GM12872 (cell line): ENCODE measurements at regions not wholly inside any gene's neighbourhood (a gene's known extent, or its start where the extent isn't known, plus 50 kb on each side); places are given as distances from the start of the nearest gene placed in this dataset.

Experiments used
- TF ChIP-seq, protein P1 (sequence below): IDR thresholded peaks from 3 replicates; pipeline ENCODE4 v1.5.1; 2011; ENCODE audit warnings: low read depth, mild to moderate bottlenecking, low read length, moderate library complexity; ENCODE audit not compliant: insufficient read depth

GRCh38 chr17:45640141-45640850, 143.8 kb upstream of the CRHR1 start:
- TF ChIP-seq, protein P1, sequence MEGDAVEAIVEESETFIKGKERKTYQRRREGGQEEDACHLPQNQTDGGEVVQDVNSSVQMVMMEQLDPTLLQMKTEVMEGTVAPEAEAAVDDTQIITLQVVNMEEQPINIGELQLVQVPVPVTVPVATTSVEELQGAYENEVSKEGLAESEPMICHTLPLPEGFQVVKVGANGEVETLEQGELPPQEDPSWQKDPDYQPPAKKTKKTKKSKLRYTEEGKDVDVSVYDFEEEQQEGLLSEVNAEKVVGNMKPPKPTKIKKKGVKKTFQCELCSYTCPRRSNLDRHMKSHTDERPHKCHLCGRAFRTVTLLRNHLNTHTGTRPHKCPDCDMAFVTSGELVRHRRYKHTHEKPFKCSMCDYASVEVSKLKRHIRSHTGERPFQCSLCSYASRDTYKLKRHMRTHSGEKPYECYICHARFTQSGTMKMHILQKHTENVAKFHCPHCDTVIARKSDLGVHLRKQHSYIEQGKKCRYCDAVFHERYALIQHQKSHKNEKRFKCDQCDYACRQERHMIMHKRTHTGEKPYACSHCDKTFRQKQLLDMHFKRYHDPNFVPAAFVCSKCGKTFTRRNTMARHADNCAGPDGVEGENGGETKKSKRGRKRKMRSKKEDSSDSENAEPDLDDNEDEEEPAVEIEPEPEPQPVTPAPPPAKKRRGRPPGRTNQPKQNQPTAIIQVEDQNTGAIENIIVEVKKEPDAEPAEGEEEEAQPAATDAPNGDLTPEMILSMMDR, result peak; percentile 99

GRCh38 chr17:45641541-45641940, 142.6 kb upstream of the CRHR1 start:
- TF ChIP-seq, protein P1, result no peak

GRCh38 chr17:45643591-45643990, 140.5 kb upstream of the CRHR1 start:
- TF ChIP-seq, protein P1, result no peak

DNA sequence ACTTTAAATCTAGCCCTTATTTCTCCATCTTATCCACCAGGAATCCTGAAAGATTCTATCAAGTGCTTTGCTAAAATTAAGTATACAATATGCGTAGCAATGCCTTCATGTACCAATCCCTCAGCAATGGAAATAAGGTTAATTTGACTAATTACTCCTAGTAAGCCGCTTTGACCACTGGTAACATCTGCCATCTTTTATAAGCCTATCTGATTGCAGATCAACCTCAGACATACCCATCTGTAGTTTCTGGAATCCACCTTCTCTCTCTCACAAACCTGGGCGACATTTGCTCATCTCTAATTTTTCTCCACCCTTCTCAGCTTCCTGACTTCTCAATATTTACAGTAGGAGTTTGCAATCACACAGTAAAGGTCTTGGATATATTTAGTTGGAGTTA, 138.8 kb upstream of the CRHR1 start:
- TF ChIP-seq, protein P1, result no peak

DNA sequence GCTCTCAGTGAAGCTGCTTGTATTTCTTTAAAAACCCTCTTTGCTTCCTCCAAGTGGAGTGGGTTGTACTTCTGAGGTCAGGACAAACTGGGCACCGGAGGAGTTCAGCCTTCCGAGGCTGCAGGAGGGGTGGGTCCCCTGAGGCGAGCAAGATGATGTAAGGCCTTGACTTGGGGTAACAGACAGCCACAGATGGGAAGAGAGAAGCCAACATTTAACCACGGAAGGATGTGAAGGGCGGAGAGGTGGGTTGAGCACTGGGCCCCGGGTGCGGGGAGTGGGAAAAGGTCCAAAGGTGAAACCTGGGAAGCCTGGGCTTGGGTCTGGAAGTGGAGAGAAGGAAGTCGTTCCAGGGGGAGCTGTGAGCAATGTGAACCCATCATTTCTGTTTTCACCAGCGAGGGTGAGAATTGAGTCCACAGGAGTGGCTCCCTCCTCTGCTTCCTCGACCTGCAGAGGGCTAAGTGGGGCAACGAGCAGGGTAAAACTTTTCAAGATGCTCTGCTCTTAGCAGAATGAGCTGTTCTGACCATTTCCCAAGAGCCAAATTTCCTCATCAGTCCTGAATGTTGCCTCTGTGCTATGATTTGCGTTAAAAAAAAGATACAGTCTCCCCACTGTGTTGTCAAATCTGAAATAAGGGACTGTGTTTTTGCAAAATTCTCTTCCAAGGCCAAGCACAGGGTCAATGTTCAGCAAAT, 137.7 kb upstream of the CRHR1 start:
- TF ChIP-seq, protein P1, result no peak

- TF ChIP-seq, protein P1, result peak; percentile 32; the same call in 1 of the 3 replicates
Observed at GRCh38 chr17:45648642-45649041, 135.5 kb upstream of the CRHR1 start.

GRCh38 chr17:45649796-45650195, 134.3 kb upstream of the CRHR1 start:
- TF ChIP-seq, protein P1, result no peak
